ENCODE measurements at regions not wholly inside any gene's neighbourhood (a gene's known extent, or its start where the extent isn't known, plus 50 kb on each side); places are given as distances from the start of the nearest gene placed in this dataset.

GRCh38 chr2:154637456-154637855 lies 61.0 kb upstream of the KCNJ3 start:
- no peaks in the 10 kb centered on the region for H3K27me3 Mint-ChIP-seq
- no peaks in the 10 kb centered on the region for H3K36me3 Mint-ChIP-seq (ENCODE audit: insufficient read depth)
- H3K4me3 Mint-ChIP-seq (ENCODE audit: low read depth): no peak overlapping the region
- TF ChIP-seq CTCF (IDR thresholded peaks at IDR 0.05; ENCODE audit: unreplicated experiment): no peak
- DNase-seq (ENCODE audit: low spot score, unreplicated experiment): no peak
- H3K4me1 Mint-ChIP-seq (ENCODE audit: low read depth): no peaks in the 10 kb centered on the region
- H3K27ac Mint-ChIP-seq: no peak overlapping the region
- H3K9me3 Mint-ChIP-seq (ENCODE audit: low read depth): no peaks in the 10 kb centered on the region

- no peak for TF ChIP-seq CTCF (IDR thresholded peaks at IDR 0.05; ENCODE audit: unreplicated experiment)
- Mint-ChIP-seq H3K9me3 (ENCODE audit: low read depth) (no peaks in the 10 kb centered on the region), H3K36me3 (ENCODE audit: insufficient read depth) (no peaks in the 10 kb centered on the region), H3K27ac (no peak overlapping the region), H3K27me3 (no peaks in the 10 kb centered on the region), H3K4me3 (ENCODE audit: low read depth) (no peak overlapping the region), H3K4me1 (ENCODE audit: low read depth) (no peaks in the 10 kb centered on the region)
- DNase-seq (ENCODE audit: low spot score, unreplicated experiment): no peak
These were observed 59.7 kb upstream of the KCNJ3 start for GRCh38 chr2:154638783-154639182.

GRCh38 chr2:154640000-154640399 lies 58.5 kb upstream of the KCNJ3 start:
- Mint-ChIP-seq H3K36me3 (ENCODE audit: insufficient read depth) (no peaks in the 10 kb centered on the region), H3K9me3 (ENCODE audit: low read depth) (no peaks in the 10 kb centered on the region), H3K27ac (no peak overlapping the region), H3K27me3 (no peaks in the 10 kb centered on the region), H3K4me1 (ENCODE audit: low read depth) (no peaks in the 10 kb centered on the region), H3K4me3 (ENCODE audit: low read depth) (no peak overlapping the region)
- DNase-seq (ENCODE audit: low spot score, unreplicated experiment): no peak
- TF ChIP-seq CTCF (IDR thresholded peaks at IDR 0.05; ENCODE audit: unreplicated experiment): no peak

Measured in progenitor cell of endocrine pancreas (in vitro differentiated cells).